AG09309 (cell line): ENCODE measurements at regions not wholly inside any gene's neighbourhood (a gene's known extent, or its start where the extent isn't known, plus 50 kb on each side); places are given as distances from the start of the nearest gene placed in this dataset.

Experiments used
- DNase-seq: peaks from one replicate; pipeline ENCODE4 v3.0.0-alpha.2; 2010; ENCODE audit warnings: low read depth
- H3K4me3 ChIP-seq: 2 replicates; pipeline ENCODE4 v1.5.1; 2011; ENCODE audit warnings: mild to moderate bottlenecking, low read depth, low read length, moderate library complexity; ENCODE audit not compliant: control insufficient read depth
- TF ChIP-seq, protein P1 (sequence below): IDR thresholded peaks from 2 replicates; pipeline ENCODE4 v1.5.1; 2011; ENCODE audit warnings: mild to moderate bottlenecking, low read depth, low read length, inconsistent platforms; ENCODE audit not compliant: insufficient read depth, control insufficient read depth; ENCODE audit errors: missing control alignments

DNA sequence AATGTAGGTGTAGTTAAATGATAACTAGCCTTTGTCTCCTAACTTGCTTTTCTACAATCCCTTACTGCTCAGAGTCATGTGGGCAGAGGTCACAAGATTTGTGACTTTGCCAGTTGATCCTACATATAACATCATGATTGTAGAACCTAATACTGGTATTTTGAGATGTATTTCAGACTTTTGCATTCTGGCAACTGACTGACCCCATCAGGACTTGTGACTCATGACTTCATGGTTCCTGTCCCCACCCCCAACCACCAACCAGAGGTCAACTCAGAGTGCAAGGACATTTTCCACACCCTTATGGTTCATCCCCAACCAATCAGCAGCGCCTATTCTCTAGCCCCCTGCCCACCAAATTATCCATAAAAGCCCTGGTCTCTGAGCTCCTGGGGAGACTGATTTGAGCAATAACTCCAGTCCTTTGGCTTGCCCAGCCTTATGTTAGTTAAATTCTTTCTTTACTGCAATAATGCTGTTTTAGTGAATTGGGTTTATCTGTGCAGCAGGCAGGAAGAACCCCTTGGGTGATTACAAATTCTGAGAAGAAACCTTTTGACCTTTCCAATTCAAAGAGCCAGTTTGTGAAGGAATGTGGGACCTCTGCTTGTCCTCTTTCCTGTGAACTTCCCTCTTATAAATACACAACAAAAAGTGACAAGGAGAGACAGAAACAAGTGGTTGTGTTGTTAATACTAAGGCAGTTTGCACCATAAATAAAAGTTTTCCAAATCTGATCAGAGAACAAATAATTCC is 588.7 kb downstream of the UTRN start:
- DNase-seq, result no peak
- H3K4me3 ChIP-seq, result no peak overlapping the region
- TF ChIP-seq, protein P1, sequence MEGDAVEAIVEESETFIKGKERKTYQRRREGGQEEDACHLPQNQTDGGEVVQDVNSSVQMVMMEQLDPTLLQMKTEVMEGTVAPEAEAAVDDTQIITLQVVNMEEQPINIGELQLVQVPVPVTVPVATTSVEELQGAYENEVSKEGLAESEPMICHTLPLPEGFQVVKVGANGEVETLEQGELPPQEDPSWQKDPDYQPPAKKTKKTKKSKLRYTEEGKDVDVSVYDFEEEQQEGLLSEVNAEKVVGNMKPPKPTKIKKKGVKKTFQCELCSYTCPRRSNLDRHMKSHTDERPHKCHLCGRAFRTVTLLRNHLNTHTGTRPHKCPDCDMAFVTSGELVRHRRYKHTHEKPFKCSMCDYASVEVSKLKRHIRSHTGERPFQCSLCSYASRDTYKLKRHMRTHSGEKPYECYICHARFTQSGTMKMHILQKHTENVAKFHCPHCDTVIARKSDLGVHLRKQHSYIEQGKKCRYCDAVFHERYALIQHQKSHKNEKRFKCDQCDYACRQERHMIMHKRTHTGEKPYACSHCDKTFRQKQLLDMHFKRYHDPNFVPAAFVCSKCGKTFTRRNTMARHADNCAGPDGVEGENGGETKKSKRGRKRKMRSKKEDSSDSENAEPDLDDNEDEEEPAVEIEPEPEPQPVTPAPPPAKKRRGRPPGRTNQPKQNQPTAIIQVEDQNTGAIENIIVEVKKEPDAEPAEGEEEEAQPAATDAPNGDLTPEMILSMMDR, result no peak

DNA sequence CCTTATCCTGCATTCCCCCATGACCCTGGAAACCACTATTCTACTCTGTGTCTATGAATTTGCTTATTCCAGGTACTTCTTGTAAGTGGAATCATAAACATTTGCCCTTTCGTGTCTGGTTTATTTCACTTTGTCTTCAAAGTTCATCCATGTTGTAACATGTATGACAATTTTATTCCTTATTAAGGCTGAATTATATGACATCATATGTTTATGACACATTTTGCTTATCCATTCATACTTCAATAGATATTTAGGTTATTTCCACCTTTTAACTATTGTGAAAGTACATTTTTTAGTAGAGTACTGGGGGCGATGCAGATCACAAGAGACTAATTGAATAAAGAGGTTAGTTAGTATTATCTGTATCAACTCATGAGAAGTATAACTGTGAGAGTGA is 591.6 kb downstream of the UTRN start:
- DNase-seq, result no peak
- H3K4me3 ChIP-seq, result no peak overlapping the region
- TF ChIP-seq, protein P1, result no peak

DNA sequence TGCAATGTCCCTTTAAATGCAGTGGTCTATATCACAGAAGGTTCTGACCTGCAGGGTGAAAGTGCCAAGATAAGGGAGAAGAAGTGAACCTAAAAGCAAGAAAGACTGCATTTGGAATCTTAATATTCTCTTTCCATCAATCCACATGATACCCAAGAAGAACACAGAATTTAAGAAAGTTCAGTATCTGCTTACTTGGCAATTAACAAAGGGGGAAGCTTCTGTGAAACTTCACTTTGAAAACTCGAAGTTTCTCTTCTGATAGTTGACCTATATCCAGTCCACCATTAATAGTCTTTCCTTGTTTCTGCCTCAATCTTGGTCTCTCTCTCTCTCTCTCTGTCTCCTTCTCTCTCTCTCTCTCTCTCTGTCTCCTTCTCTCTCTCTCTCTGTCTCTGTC is 592.0 kb downstream of the UTRN start:
- DNase-seq, result no peak
- H3K4me3 ChIP-seq, result no peak overlapping the region
- TF ChIP-seq, protein P1, result no peak

DNA sequence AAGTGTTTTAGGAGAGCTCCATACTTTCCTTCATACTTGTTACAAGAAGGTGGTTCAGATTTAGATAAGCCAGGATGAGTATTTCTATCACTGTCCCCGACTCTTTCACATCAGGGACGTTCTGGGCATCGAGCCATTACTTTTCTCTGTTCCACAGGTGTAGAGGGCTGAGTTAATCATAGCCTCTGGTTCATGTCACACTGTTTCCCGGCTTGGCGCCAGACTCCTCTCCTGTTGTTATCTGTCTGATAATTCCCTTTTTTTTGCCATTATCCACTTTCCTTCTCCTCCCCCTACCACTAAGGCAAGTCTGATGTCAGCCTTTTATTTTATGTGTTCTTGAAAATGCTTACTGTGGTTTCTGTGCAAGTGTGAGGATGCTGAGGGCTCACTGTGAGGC is 593.4 kb downstream of the UTRN start:
- TF ChIP-seq, protein P1, result no peak
- H3K4me3 ChIP-seq, result no peak overlapping the region
- no peak for DNase-seq

DNA sequence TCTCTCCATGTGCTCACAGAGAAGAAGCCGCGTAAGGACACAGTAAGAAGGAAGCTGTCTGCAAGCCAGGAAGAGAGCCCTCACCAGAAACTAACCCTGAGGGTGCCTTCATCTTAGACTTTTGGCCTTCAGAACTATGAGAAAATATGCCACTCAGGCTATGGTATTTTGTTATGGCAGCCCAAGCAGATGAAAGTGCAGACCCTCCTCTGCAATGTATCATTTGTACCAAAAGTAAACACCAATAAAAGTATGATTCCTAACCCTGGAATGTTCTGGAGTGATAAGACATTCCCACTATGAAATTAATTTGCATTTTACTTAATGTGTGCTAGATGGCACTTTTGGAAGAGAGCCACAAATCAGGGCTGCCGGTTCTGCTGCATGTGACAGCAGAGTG is 594.3 kb downstream of the UTRN start:
- DNase-seq, result no peak
- no peak overlapping the region for H3K4me3 ChIP-seq
- TF ChIP-seq, protein P1, result no peak

DNA sequence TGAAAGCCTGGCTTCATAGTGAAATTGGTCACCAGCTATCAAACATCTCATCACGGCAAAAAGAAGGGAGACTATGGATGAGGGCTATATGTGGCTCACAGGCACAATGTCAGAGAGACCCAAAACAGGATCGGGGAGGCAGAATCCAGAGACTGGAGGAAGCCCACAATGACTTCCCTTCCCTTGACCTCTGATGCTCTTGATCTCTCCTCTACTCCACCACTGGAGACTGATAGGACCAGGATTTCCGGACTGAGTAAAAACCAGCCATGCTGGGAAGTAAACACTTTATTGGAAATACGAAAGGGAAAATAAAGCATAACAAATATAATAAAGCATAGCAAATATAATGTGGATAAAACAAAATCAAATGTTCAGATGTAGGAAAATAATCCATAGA is 597.3 kb downstream of the UTRN start:
- no peak for DNase-seq
- TF ChIP-seq, protein P1, result no peak
- H3K4me3 ChIP-seq, result no peak overlapping the region
